Pulmonary artery endothelial cell (primary cell): ENCODE measurements at regions not wholly inside any gene's neighbourhood (a gene's known extent, or its start where the extent isn't known, plus 50 kb on each side); places are given as distances from the start of the nearest gene placed in this dataset.

Source experiments
- DNase-seq: peaks from one replicate; pipeline ENCODE4 v3.0.0-alpha.2; 2011; ENCODE audit warnings: low read depth, low spot score

- no peak for DNase-seq
Observed at GRCh38 chr2:221016551-221016950, 555.6 kb downstream of the EPHA4 start.

- no peak for DNase-seq
Observed at GRCh38 chr2:221018262-221018661, 553.8 kb downstream of the EPHA4 start.

DNA sequence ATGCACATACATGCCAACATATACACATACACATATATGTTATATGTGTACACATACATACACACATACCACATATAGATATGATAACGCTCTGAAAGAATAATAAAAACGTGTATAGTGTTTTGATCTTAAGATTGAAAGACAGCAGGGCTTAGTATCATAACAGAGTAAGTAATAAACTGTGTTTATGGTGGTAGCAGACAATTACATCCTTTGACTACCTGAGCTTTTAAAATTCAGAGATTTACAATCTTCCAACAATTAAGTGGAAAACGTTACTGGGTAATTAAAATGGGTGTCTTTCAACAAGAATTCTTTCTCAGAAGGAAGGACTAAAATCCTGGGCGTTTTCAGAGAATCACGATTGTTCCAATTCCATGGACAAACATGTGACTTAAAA, 552.4 kb downstream of the EPHA4 start:
- no peak for DNase-seq

- no peak for DNase-seq
Observed at GRCh38 chr2:221022554-221022953, 549.5 kb downstream of the EPHA4 start.

DNA sequence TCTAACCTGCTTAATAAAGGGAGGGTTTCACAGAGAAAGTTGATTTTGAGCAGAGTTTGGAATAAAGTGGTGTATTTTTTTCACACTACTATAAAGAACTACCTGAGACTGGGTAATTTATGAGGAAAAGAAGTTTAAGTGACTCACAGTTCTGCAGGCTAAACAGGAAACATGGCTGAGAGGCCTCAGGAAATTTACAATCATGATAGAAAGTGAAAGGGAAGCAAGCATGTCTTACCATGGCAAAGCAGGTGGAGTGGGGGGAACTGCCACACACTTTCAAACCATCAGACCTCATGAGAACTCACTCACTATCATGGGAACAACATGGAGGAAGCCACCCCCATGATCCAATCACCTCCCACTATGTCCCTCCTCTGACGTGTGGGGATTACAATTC, 546.7 kb downstream of the EPHA4 start:
- DNase-seq: no peak

DNA sequence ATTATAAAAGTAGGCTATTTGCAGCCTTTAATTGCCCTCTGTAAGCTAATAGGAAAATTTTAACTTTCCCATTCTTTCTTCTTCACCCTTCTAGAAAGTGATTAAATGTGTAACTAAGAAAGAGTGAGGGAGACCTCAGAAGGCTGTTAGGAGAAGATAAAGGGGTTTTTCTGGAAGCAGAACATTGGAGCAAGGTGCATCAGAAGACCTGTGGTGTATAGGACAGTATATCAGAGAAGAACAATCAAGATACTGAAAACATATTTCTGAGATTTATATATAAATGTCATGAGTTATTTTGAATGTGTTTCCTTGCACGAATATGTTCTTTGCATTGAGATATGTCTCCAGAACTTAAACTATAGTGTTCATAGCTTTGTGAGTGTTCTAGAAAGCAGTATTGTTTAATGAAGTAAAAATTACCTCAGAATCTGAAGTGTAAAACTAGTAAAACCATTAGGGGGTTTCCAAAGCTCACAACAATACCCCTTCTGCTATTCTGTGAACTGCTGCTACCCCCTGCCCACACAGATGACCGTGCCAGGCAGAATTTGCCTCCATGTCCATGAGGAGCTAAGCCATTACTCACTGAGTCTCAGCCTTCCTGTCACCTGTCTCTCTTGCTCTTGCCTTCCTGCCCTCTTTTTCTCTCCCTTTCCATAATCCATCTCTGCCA, 537.9 kb downstream of the EPHA4 start:
- DNase-seq: no peak

GRCh38 chr2:221034973-221035372, 537.1 kb downstream of the EPHA4 start:
- no peak for DNase-seq

DNA sequence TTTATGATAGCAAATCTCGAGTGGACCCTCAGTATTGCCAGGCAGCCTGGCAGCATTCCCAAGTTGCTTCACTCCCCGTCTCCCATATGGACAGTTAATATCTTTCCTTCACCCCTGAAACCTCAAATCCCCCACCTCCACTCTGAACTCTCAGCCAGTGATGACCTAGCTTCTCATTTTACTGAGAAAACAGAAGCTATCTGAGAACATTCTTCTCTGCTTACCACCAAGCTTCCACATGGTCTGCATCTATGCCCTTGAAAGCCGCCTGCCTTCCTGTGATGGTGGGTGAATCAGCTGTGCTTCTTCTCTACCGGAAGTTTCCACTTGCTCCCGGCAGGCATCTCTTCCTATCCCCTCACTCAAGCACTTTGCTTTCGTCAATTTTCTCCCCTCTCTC, 529.2 kb downstream of the EPHA4 start:
- DNase-seq: no peak

DNA sequence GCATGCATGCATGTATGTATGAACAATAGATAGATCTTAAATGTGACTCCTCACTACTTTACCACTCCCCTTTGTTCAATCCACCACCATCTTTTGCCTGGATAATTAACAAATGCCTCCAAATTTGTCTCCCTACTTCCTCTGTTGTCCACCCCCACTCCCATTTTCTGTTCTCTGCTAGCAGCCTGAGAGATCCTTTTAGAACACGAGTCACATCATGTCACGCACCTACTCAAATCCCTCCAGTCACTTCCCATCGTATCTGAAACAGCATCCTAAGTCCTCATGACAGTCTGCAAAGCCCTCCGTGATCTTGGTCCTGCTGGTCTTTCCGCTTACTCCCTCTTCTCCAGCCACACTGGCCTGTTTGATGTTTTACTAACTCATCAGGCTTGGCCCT, 527.3 kb downstream of the EPHA4 start:
- DNase-seq: no peak

DNA sequence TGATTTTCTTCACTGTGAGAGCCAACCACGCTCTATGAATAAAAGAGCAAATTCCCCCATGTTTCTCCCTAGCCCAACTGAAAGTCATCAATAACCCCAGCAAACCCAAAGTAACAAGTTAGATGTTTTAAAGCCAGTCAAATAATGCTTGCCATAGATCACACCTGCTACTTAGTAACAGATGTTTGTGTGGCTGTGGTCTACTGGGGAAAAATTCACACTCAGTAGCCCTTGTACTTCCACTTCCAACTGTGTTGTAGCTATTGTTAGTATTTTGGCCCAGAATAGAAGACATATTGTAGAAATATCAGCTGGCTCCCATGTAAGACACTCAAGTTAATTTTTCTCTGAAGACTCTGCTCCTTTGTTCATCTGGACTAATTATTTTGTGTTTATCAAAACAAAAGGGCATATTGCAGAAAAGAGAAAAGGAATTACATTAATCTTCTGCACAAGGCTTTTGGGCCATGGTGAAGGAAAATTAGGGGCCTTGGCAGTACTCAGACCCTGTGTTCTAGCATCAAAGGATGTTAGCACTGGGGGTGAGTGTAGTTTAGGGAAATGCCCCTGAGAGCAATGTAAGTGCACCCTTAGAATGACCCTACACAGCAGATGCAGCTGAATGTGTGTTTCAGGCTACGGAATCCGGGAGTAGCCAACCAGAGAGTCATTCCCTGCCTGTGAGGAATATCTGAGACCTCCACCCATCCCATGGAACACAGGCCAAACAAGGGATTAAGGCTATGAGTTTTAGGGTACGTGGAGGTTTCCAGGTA, 521.9 kb downstream of the EPHA4 start:
- no peak for DNase-seq

- DNase-seq: no peak
Observed at GRCh38 chr2:221051162-221051561, 520.9 kb downstream of the EPHA4 start.

DNA sequence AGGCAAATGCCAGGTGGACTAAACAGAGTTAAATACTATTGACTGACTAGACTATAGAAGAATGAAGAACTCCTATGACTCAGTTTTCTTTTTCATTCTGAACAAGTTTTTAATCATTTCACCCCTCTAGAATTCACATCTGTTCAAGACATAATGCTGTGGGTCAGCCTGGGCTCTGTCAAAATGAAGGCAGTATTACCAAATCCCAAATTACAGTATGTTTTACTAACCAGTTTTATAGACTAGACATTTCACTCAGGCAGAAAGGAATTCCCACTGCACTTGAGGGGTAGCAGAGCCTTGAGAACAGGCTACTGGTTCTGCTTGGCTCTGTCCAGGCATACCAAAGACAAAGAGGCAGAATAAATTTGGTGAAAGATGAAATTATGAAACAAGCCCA, 511.7 kb downstream of the EPHA4 start:
- DNase-seq: no peak

- DNase-seq: no peak
Observed at GRCh38 chr2:221063568-221063967, 508.5 kb downstream of the EPHA4 start.

DNA sequence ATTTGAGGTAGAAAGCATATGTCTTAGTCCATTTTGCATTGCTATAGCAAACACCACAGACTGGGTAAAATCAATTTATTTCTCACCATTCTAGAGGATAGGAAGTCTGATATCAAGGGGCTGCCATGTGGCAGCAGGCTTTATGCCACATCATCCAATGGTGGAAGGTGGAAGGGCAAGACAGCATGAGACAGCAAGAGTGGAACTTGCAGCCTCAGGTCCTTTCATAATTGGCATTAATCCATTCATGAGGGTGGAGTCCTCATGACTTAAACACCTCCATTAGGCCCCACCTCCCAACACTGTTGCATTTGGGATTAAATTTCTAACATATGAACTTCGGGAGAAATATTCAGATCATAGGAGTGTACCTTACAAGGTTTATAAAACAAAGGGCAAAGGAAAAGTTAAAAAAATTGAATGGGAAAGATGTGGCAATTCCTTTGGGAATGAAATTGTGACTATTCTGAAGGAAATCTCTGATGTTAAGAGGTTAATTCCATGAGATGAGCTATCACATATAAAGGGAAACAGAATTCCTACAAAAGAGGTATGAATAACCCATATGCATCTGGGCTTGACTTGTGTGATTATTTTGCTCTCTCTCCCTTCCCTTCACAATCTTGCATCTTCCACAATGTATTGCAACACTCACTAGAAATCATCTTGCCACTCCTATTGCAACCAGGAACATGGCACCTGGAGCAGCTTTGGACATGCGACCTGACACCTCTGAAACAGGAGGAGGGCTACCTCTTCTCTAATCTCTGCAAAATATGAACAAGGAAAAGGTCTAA, 507.8 kb downstream of the EPHA4 start:
- DNase-seq: no peak

GRCh38 chr2:221064880-221065279, 507.2 kb downstream of the EPHA4 start:
- DNase-seq: no peak

DNA sequence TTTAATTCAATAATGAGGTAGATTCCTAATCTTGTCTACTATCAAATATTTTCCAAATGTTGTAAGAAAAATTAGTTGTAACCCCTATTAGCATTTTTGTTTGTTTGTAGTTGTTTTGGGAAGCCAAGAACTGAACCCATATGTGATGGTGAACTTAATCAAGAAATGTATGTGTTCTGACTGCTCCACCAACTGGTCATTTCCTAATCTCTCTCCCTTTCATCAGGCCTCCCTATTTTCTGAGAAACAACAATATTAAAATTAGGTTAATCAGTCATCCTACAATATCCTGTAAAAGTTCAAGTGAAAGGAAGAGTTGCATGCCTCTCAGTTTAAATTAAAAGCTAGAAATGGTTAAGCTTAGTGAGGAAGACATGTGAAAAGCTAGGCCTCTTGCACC, 504.0 kb downstream of the EPHA4 start:
- DNase-seq: no peak

DNA sequence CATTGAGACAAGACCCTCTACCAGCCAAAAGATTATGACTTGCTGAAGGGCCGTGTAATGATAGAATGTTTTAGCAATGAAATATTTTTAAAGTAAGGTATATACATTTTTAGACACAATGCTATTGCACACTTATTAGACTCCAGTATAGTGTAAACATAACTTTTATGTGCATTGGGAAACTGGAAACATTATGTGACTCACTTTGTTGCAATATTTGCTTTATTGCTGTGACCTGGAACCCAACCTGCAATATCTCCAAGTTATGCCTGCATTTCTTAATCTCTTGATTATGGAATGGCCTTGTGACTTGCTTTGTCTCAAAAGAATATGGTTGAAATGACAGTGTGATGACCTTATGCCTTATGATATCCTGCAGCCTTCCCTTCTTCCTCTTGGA, 502.0 kb downstream of the EPHA4 start:
- DNase-seq: no peak

- no peak for DNase-seq
Observed at GRCh38 chr2:221073326-221074049, 498.6 kb downstream of the EPHA4 start.

- DNase-seq: no peak
Observed at GRCh38 chr2:221074238-221074637, 497.9 kb downstream of the EPHA4 start.

GRCh38 chr2:221075203-221075602, 496.9 kb downstream of the EPHA4 start:
- DNase-seq: no peak

GRCh38 chr2:221077251-221077650, 494.9 kb downstream of the EPHA4 start:
- DNase-seq: no peak

- DNase-seq: no peak
Observed at GRCh38 chr2:221077799-221078198, 494.3 kb downstream of the EPHA4 start.
